GM18505 (cell line): ENCODE measurements at regions not wholly inside any gene's neighbourhood (a gene's known extent, or its start where the extent isn't known, plus 50 kb on each side); places are given as distances from the start of the nearest gene placed in this dataset.
"Not testable (repeated sequence)": the region's sequence is repeated elsewhere in the genome, so short reads cannot be mapped to it uniquely, and the experiment has no call there.

Source experiments
- ATAC-seq: cut with Tn5 transposase; IDR thresholded peaks from one replicate; pipeline ENCODE4 v1.9.1; 2021; ENCODE audit not compliant: unreplicated experiment
- POLR2A ChIP-seq: IDR thresholded peaks from 4 replicates; pipeline ENCODE4 v1.6.1; 2011; ENCODE audit warnings: borderline replicate concordance; ENCODE audit not compliant: insufficient read depth, insufficient read length; ENCODE audit errors: extremely low read depth

- no peak for ATAC-seq
- TF ChIP-seq POLR2A = no peak
Observed at GRCh38 chr5:74521401-74521800, 119.1 kb downstream of the ENC1 start.

GRCh38 chr5:74519679-74520078, 120.8 kb downstream of the ENC1 start:
- ATAC-seq = no peak
- no peak for TF ChIP-seq POLR2A

GRCh38 chr5:74519161-74519571, 121.4 kb downstream of the ENC1 start:
- no peak for ATAC-seq
- TF ChIP-seq POLR2A = no peak

GRCh38 chr5:74517700-74518099, 122.8 kb downstream of the ENC1 start:
- no peak for TF ChIP-seq POLR2A
- no peak for ATAC-seq

- TF ChIP-seq POLR2A = no peak
- ATAC-seq = no peak
Observed at GRCh38 chr5:74516211-74516636, 124.3 kb downstream of the ENC1 start.

- no peak for ATAC-seq
- TF ChIP-seq POLR2A = no peak
Observed at GRCh38 chr5:74514888-74515551, 125.5 kb downstream of the ENC1 start.

- ATAC-seq = not testable (repeated sequence)
Observed at GRCh38 chr5:74511770-74512169, 128.8 kb downstream of the ENC1 start.

GRCh38 chr5:74510476-74511075, 130.0 kb downstream of the ENC1 start:
- no peak for TF ChIP-seq POLR2A
- no peak for ATAC-seq

- no peak for TF ChIP-seq POLR2A
Observed at GRCh38 chr5:74507370-74508005, 133.0 kb downstream of the ENC1 start.

GRCh38 chr5:74506119-74506518, 134.4 kb downstream of the ENC1 start:
- no peak for ATAC-seq
- TF ChIP-seq POLR2A = no peak

More at GRCh38 chr5:74507370-74508005, 133.0 kb downstream of the ENC1 start:
- ATAC-seq = no peak

GRCh38 chr5:74504463-74504862, 136.1 kb downstream of the ENC1 start:
- ATAC-seq = no peak
- TF ChIP-seq POLR2A = no peak

- no peak for ATAC-seq
- no peak for TF ChIP-seq POLR2A
Observed at GRCh38 chr5:74502479-74502950, 138.0 kb downstream of the ENC1 start.

GRCh38 chr5:74501674-74502478, 138.7 kb downstream of the ENC1 start:
- TF ChIP-seq POLR2A = no peak
- ATAC-seq = no peak
